H1 (cell line): ENCODE measurements at regions not wholly inside any gene's neighbourhood (a gene's known extent, or its start where the extent isn't known, plus 50 kb on each side); places are given as distances from the start of the nearest gene placed in this dataset.

Experiments used
- CTCF ChIA-PET: fragments of 300-600 bp; sonication (Branson Sonifier 250); formaldehyde crosslinking; loops from one replicate; lab custom pipeline; 2021; ENCODE audit not compliant: partially characterized antibody; lab: Charles Lee
- POLR2A ChIA-PET: fragments of 300-600 bp; sonication (Branson Sonifier 250); formaldehyde crosslinking; loops from one replicate; lab custom pipeline; 2021; ENCODE audit warnings: inconsistent platforms; ENCODE audit not compliant: partially characterized antibody; lab: Charles Lee
- DNase-seq, 2 experiments: peaks; one replicate each; pipeline versions ENCODE4 v3.0.0 to v3.0.0-alpha.2; 2010 to 2022; ENCODE audit warnings: low spot score in 2 of 2, low read depth in 1 of 2, mixed read lengths in 1 of 2
- FAIRE-seq: peaks from 2 replicates; lab custom pipeline; 2011; peaks lifted over from hg19 to GRCh38; lab: Jason Lieb, UNC
- H2AFZ ChIP-seq: 2 replicates; pipeline ENCODE4 v1.8.1; 2012; ENCODE audit warnings: low read length, inconsistent platforms
- H2AK5ac ChIP-seq: 2 replicates; pipeline ENCODE4 v1.6.1; 2013; ENCODE audit warnings: low read depth, low read length
- H2BK120ac ChIP-seq: replicated peaks from 2 replicates; pipeline ENCODE3; 2013; ENCODE audit warnings: low read depth, low read length, inconsistent platforms
- H2BK12ac ChIP-seq: 2 replicates; pipeline ENCODE4 v1.6.1; 2013; ENCODE audit warnings: low read depth, low read length
- H2BK15ac ChIP-seq: 2 replicates; pipeline ENCODE4 v1.6.1; 2013; ENCODE audit warnings: low read length
- H2BK20ac ChIP-seq: 2 replicates; pipeline ENCODE4 v1.6.1; 2013; ENCODE audit warnings: low read length
- H2BK5ac ChIP-seq: 2 replicates; pipeline ENCODE4 v1.6.1; 2013; ENCODE audit warnings: low read depth, low read length
- H3K14ac ChIP-seq: 2 replicates; pipeline ENCODE4 v1.6.1; 2013; ENCODE audit warnings: inconsistent platforms; ENCODE audit not compliant: insufficient read length
- H3K18ac ChIP-seq: 2 replicates; pipeline ENCODE4 v1.6.1; 2013; ENCODE audit warnings: low read length; ENCODE audit errors: extremely low read depth
- H3K23ac ChIP-seq: 2 replicates; pipeline ENCODE4 v1.6.1; 2013; ENCODE audit warnings: inconsistent platforms; ENCODE audit not compliant: insufficient read length
- H3K23me2 ChIP-seq: 2 replicates; pipeline ENCODE4 v1.6.1; 2013; ENCODE audit warnings: low read depth, low read length
- H3K27ac ChIP-seq: 2 replicates; pipeline ENCODE4 v1.6.1; 2011; ENCODE audit warnings: low read depth, low read length, inconsistent platforms
- H3K27me3 ChIP-seq, 4 experiments: replicated peaks in 1 of 4; 1 replicate in 1 of 4; 2 replicates in 3 of 4; pipeline versions ENCODE4 v1.6.1 to v1.8.1; 2011 to 2013; ENCODE audit warnings: low read length in 3 of 4, mild to moderate bottlenecking in 3 of 4, inconsistent platforms in 2 of 4, mixed read lengths in 2 of 4, moderate library complexity in 1 of 4; ENCODE audit not compliant: control insufficient read depth in 3 of 4, insufficient read depth in 3 of 4; ENCODE audit errors: extremely low read depth in 1 of 4
- H3K36me3 ChIP-seq, 4 experiments: 2 replicates each; pipeline versions ENCODE4 v1.6.1 to v1.8.1; 2011 to 2013; ENCODE audit warnings: mild to moderate bottlenecking in 4 of 4, low read length in 3 of 4, moderate library complexity in 2 of 4, control low read depth in 1 of 4, inconsistent platforms in 1 of 4; ENCODE audit not compliant: insufficient read depth in 4 of 4, control insufficient read depth in 2 of 4
- H3K4ac ChIP-seq: replicated peaks from 2 replicates; pipeline ENCODE3; 2013; ENCODE audit warnings: low read length, low read depth, mixed read lengths, inconsistent platforms; ENCODE audit not compliant: insufficient read length
- H3K4me1 ChIP-seq, 4 experiments: replicated peaks in 1 of 4; 1 replicate in 1 of 4; 2 replicates in 3 of 4; pipeline versions ENCODE4 v1.6.1 to v1.8.1; 2011 to 2013; ENCODE audit warnings: low read length in 3 of 4, inconsistent platforms in 2 of 4, mixed read lengths in 1 of 4; ENCODE audit not compliant: insufficient read depth in 4 of 4, control insufficient read depth in 3 of 4
- H3K4me2 ChIP-seq, 2 experiments: 2 replicates each; pipeline versions ENCODE4 v1.6.1 to v1.8.1; 2011 to 2013; ENCODE audit warnings: low read depth in 2 of 2, low read length in 2 of 2, control low read depth in 1 of 2, inconsistent platforms in 1 of 2, mild to moderate bottlenecking in 1 of 2; ENCODE audit not compliant: insufficient read depth in 1 of 2
- H3K4me3 ChIP-seq, 4 experiments: fragments of 200-600, 300-600 bp in 1 of 4; sonication (generic), shearing (Covaris generic), sonication (Bioruptor Twin) in 1 of 4; 2 replicates each; pipeline versions ENCODE4 v1.5.1 to v1.8.1; 2011 to 2016; ENCODE audit warnings: low read length in 4 of 4, low read depth in 3 of 4, control low read depth in 2 of 4, inconsistent platforms in 2 of 4, mild to moderate bottlenecking in 2 of 4, mixed read lengths in 1 of 4, moderate library complexity in 1 of 4; ENCODE audit not compliant: insufficient read depth in 2 of 4; ENCODE audit errors: extremely low read depth in 1 of 4
- H3K56ac ChIP-seq: replicated peaks from 2 replicates; pipeline ENCODE3; 2013; ENCODE audit warnings: low read depth, mild to moderate bottlenecking, mixed read lengths, low read length, inconsistent platforms; ENCODE audit not compliant: insufficient read length
- H3K79me1 ChIP-seq: 2 replicates; pipeline ENCODE4 v1.6.1; 2013; ENCODE audit warnings: low read depth, low read length, control low read depth
- H3K79me2 ChIP-seq, 2 experiments: 2 replicates each; pipeline versions ENCODE4 v1.6.1 to v1.8.1; 2012 to 2013; ENCODE audit warnings: low read length in 2 of 2, mild to moderate bottlenecking in 2 of 2, inconsistent platforms in 1 of 2; ENCODE audit not compliant: insufficient read depth in 2 of 2, control insufficient read depth in 1 of 2
- H3K9ac ChIP-seq, 4 experiments: replicated peaks in 1 of 4; 1 replicate in 1 of 4; 2 replicates in 3 of 4; pipeline versions ENCODE4 v1.6.1 to v1.8.1; 2011 to 2013; ENCODE audit warnings: low read depth in 3 of 4, low read length in 3 of 4, control low read depth in 2 of 4, mild to moderate bottlenecking in 2 of 4, moderate library complexity in 2 of 4, inconsistent platforms in 1 of 4; ENCODE audit errors: extremely low read depth in 1 of 4
- H3K9me3 ChIP-seq, 2 experiments: 2 replicates each; pipeline versions ENCODE4 v1.6.1 to v1.8.1; 2012 to 2013; ENCODE audit warnings: mild to moderate bottlenecking in 2 of 2, moderate library complexity in 2 of 2, control low read depth in 1 of 2, inconsistent platforms in 1 of 2, low read depth in 1 of 2, low read length in 1 of 2, mixed read lengths in 1 of 2; ENCODE audit not compliant: insufficient read depth in 2 of 2
- H4K20me1 ChIP-seq, 2 experiments: replicated peaks in 1 of 2; 2 replicates each; pipeline versions ENCODE3 to v1.8.1; 2011 to 2013; ENCODE audit warnings: inconsistent platforms in 2 of 2, low read length in 2 of 2, mild to moderate bottlenecking in 1 of 2; ENCODE audit not compliant: insufficient read depth in 2 of 2, control insufficient read depth in 1 of 2
- H4K5ac ChIP-seq: 2 replicates; pipeline ENCODE4 v1.6.1; 2013; ENCODE audit warnings: low read length, low read depth, mixed read lengths, inconsistent platforms; ENCODE audit not compliant: insufficient read length
- H4K8ac ChIP-seq: 2 replicates; pipeline ENCODE4 v1.8.0; 2013; ENCODE audit warnings: mild to moderate bottlenecking, moderate library complexity, low read length, inconsistent platforms; ENCODE audit not compliant: insufficient read depth; ENCODE audit errors: extremely low read depth
- H4K91ac ChIP-seq: replicated peaks from 2 replicates; pipeline ENCODE3; 2013; ENCODE audit warnings: low read length, mixed read lengths, inconsistent platforms; ENCODE audit not compliant: insufficient read length
- CTBP2 ChIP-seq: IDR thresholded peaks from 2 replicates; pipeline ENCODE4 v1.7.0; 2011; ENCODE audit warnings: borderline replicate concordance, mild to moderate bottlenecking, moderate library complexity, mixed read lengths, low read length; ENCODE audit not compliant: insufficient read depth, insufficient read length
- GTF2F1 ChIP-seq: IDR thresholded peaks from 2 replicates; pipeline ENCODE4 v1.6.1; 2012; ENCODE audit warnings: low read depth, low read length, improper control_type of control experiment, borderline replicate concordance
- SIRT6 ChIP-seq: IDR thresholded peaks from one replicate; pipeline ENCODE4 v1.7.1; 2012; ENCODE audit warnings: low read length, inconsistent platforms
- WGBS, 2 experiments: shearing (Covaris generic) in 1 of 2; methylation state at CpG; one replicate each; pipeline versions ENCODE4 v1.1.6 to v1.1.7; 2013 to 2015; ENCODE audit warnings: low lambda C conversion rate in 2 of 2, mixed read lengths in 2 of 2, inconsistent platforms in 1 of 2, low coverage in 1 of 2, missing lambda C conversion rate in 1 of 2; ENCODE audit not compliant: insufficient replicate concordance in 2 of 2, insufficient coverage in 1 of 2, insufficient read length in 1 of 2; ENCODE audit errors: extremely low coverage in 1 of 2, missing lambda C conversion rate in 1 of 2; 5-methylcytosine and 5-hydroxymethylcytosine counted together
- TF ChIP-seq, protein P1 (sequence below): IDR thresholded peaks from 2 replicates; pipeline ENCODE4 v1.6.1; 2012; ENCODE audit warnings: inconsistent platforms

DNA sequence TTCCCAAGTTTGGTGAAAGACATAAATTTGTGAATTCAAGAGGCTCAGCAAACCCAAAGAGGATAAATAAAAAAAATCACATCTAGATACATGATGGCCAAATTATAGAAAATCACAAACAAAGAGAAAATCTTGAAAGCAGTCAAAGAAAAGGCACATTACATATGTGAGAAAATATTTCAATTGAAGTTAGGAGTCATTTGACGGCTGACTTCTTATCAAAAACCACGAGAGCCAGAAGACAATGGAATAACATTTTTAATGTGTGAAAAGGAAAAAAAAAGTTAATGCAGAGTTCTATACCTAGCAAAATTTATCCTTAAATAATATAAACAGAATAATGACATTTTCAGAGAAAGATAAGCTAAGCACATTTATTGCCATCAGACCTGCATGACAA lies 307.0 kb downstream of the C12orf75 start:
- no peak overlapping the region for H3K4me3 ChIP-seq
- H3K27me3 ChIP-seq = no peaks in the 10 kb centered on the region
- no peaks in the 10 kb centered on the region for H3K23me2 ChIP-seq
- no peak overlapping the region for H3K27ac ChIP-seq
- ChIA-PET POLR2A (no interaction called here), CTCF (interaction anchor here (0.7 kb wide), 1 partner anchor 711 kb away, joined by 3 read pairs; no protein-coding TSS in a partner anchor)
- H4K5ac ChIP-seq = no peak overlapping the region
- no peak overlapping the region for H3K9ac ChIP-seq
- H4K20me1 ChIP-seq = no peaks in the 10 kb centered on the region
- H3K79me2 ChIP-seq = no peaks in the 10 kb centered on the region
- no peak overlapping the region for H3K23ac ChIP-seq
- H3K4me1 ChIP-seq = no peaks in the 10 kb centered on the region
- H3K79me1 ChIP-seq = no peaks in the 10 kb centered on the region
- no peak overlapping the region for H2AK5ac ChIP-seq
- 86% methylated on average over 2 of the region's 2 CpGs; no CpG with 5 or more reads in 1 of the 2 experiments for WGBS, 2 experiments
- no peak overlapping the region for H3K4ac ChIP-seq
- DNase-seq = no peak
- no peak overlapping the region for H2BK20ac ChIP-seq
- H2BK12ac ChIP-seq = no peak overlapping the region
- no peak overlapping the region for H3K4me2 ChIP-seq
- peaks cover 0 to 10% of the 10 kb centered on the region in 2 experiments; a peak in 3 of 4 replicates for H3K9me3 ChIP-seq
- no peak overlapping the region for H2BK120ac ChIP-seq
- no peak overlapping the region for H3K18ac ChIP-seq
- no peak overlapping the region for H3K56ac ChIP-seq
- no peaks in the 10 kb centered on the region for H3K36me3 ChIP-seq
- H4K91ac ChIP-seq = no peak overlapping the region
- no peak overlapping the region for H2BK5ac ChIP-seq
- H2BK15ac ChIP-seq = no peak overlapping the region
- H3K14ac ChIP-seq = no peak overlapping the region
- no peak for FAIRE-seq
- H4K8ac ChIP-seq = no peak overlapping the region
- H2AFZ ChIP-seq = no peak overlapping the region
- TF ChIP-seq, protein P1, sequence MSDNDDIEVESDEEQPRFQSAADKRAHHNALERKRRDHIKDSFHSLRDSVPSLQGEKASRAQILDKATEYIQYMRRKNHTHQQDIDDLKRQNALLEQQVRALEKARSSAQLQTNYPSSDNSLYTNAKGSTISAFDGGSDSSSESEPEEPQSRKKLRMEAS = no peak
- TF ChIP-seq GTF2F1 = no peak
- TF ChIP-seq CTBP2 = no peak
- no peak for TF ChIP-seq SIRT6
